OCI-LY7 (cell line): ENCODE measurements at regions not wholly inside any gene's neighbourhood (a gene's known extent, or its start where the extent isn't known, plus 50 kb on each side); places are given as distances from the start of the nearest gene placed in this dataset.

Experiments
- EZH2phosphoT487 ChIP-seq: fragments of 200-600 bp; sonication (generic); IDR thresholded peaks from 2 replicates; pipeline ENCODE4 v1.6.1; 2018; ENCODE audit warnings: low read depth, borderline replicate concordance, mild to moderate bottlenecking, mixed run types, antibody characterized with exemption, low read length, moderate library complexity, mixed read lengths
- TF ChIP-seq, protein P1 (sequence below): fragments of 200-600 bp; sonication (generic); conservative IDR thresholded peaks from 2 replicates; pipeline ENCODE4 v1.5.1; 2014; ENCODE audit warnings: mild to moderate bottlenecking, antibody characterized with exemption, low read length, moderate library complexity, mixed read lengths

- TF ChIP-seq, protein P1, sequence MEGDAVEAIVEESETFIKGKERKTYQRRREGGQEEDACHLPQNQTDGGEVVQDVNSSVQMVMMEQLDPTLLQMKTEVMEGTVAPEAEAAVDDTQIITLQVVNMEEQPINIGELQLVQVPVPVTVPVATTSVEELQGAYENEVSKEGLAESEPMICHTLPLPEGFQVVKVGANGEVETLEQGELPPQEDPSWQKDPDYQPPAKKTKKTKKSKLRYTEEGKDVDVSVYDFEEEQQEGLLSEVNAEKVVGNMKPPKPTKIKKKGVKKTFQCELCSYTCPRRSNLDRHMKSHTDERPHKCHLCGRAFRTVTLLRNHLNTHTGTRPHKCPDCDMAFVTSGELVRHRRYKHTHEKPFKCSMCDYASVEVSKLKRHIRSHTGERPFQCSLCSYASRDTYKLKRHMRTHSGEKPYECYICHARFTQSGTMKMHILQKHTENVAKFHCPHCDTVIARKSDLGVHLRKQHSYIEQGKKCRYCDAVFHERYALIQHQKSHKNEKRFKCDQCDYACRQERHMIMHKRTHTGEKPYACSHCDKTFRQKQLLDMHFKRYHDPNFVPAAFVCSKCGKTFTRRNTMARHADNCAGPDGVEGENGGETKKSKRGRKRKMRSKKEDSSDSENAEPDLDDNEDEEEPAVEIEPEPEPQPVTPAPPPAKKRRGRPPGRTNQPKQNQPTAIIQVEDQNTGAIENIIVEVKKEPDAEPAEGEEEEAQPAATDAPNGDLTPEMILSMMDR: no peak
- no peak for TF ChIP-seq EZH2phosphoT487
These were observed 132.1 kb downstream of the PCSK1 start for GRCh38 chr5:96300976-96301375.
